HG03442 (cell line): ENCODE measurements at regions not wholly inside any gene's neighbourhood (a gene's known extent, or its start where the extent isn't known, plus 50 kb on each side); places are given as distances from the start of the nearest gene placed in this dataset.
"Not testable (repeated sequence)": the region's sequence is repeated elsewhere in the genome, so short reads cannot be mapped to it uniquely, and the experiment has no call there.

Experiments
- ATAC-seq: cut with Tn5 transposase; IDR thresholded peaks from one replicate; pipeline ENCODE4 v1.9.1; 2021; ENCODE audit warnings: mild to moderate bottlenecking, moderate library complexity; ENCODE audit not compliant: unreplicated experiment

GRCh38 chr3:157859541-157859940 lies 246.7 kb downstream of the SHOX2 start:
- ATAC-seq: no peak

DNA sequence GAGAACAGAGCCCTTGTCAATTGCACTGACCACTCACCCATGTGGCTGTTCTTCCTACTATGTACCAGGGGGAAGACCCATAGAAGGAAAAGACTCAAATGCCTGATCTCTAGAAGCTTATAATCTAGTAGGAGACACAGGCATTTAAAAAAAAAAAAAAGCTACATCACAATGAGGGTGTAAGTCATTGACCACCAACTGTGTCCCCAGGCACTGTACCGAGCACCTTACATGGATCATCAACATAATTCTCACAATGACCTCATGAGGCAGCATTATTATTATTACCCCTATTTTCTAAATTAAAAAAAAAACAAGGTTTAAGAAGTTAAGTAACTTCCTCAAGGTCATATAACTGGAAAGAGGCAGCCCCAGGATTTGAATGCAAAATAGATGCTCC lies 247.4 kb downstream of the SHOX2 start:
- ATAC-seq: no peak

- ATAC-seq: no peak
Measured at GRCh38 chr3:157857440-157857839, 248.8 kb downstream of the SHOX2 start.

DNA sequence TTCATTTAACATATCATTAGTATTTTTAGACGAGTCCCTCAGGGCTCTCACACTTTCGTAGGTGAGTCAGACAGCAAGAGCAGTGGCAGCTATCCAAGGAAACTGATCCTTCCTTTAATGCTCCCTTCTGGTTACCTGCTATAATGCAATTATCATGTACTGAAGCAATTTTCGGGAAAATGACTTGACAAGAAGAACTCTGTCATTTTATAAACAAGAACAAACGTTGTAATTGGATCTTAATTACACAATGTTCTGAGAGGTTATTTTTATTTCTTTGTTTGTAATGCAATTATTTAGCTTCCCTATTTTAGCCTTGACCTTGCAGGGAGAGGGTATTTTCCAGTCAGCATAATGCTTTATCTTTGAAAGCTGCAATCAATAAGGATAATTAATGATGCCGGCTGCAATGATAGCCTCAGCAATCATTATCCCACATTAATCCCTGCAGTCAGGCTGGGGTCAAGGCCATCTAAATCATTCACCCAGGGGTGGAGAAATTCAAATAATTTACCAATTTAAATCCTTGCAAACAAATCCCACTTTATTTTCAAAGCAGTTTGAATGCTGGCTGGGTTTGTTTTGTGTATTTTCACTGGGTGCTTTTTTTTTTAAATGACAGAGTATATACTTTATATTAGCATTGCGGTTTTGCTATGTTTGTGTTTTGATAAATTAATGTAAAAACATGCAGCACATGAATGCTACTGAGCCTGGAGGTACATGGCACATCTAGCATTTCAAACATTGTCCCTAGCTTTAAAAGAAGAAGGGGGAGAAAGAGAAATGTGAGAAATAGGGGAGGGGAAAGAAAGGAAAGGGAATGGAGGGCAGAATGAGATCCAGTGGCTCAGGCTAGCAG lies 249.9 kb downstream of the SHOX2 start:
- no peak for ATAC-seq

GRCh38 chr3:157845839-157846238 lies 260.4 kb downstream of the SHOX2 start:
- not testable (repeated sequence) for ATAC-seq

DNA sequence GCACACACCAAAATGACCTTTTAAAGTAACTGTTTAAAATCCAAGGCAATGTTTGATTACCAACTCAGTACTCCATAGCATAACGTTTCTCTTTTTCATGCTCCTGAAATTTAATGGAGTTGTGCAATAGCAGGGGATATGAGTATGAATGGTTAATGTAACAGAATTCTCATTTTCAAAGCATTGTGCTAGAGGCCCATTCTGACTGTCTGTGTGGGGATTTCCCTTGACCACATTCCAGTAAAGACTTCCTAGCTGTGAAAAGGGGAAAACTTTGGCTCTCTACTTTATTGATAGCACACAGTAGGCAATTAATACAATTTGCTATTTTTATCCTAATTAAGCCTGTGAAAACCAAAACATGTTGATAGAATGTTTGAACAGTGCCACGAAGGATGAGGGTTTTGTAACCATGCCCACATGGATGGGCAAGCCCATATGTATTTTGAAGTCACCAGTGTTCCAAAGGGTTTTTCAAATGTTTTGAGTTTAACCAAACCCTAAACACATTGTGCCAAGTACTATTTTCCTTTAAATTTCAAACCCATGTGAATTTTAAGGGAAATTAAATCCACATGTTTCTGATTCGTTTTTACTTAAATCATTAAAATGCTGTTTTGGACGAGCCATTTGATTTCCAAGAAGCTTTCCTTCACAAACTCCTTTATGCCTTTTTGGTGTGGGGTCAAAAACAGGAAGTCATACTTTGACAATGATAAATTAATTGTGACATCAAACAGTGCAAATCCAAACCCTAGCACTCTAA lies 261.2 kb downstream of the SHOX2 start:
- ATAC-seq: no peak

GRCh38 chr3:157844216-157844615 lies 262.0 kb downstream of the SHOX2 start:
- no peak for ATAC-seq

- ATAC-seq: no peak
Measured at GRCh38 chr3:157841029-157841428, 265.2 kb downstream of the SHOX2 start.

GRCh38 chr3:157840564-157840963 lies 265.7 kb downstream of the SHOX2 start:
- no peak for ATAC-seq

- no peak for ATAC-seq
Measured at GRCh38 chr3:157838457-157838856, 267.8 kb downstream of the SHOX2 start.

DNA sequence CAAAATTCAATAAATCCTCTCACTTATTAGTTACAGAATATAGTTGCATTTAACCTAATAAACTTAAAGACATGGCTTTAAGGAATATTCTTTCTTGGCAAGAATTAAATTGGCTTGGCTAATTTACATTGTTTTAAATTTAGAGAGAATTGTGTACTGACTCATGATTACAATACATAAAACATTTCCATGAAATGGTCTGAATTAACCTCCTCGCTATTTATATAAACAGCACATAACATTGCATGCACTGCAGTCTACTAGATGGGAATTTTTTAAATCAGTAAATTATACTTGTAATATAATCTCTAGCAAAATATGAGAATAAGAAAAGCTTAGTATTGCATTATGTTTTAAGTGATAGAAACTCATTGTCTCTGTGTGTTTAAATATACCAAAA lies 268.9 kb downstream of the SHOX2 start:
- ATAC-seq: no peak

- ATAC-seq: no peak
Measured at GRCh38 chr3:157836022-157836421, 270.2 kb downstream of the SHOX2 start.

- ATAC-seq: no peak
Measured at GRCh38 chr3:157832588-157832987, 273.6 kb downstream of the SHOX2 start.

GRCh38 chr3:157830556-157831236 lies 275.5 kb downstream of the SHOX2 start:
- ATAC-seq: no peak

DNA sequence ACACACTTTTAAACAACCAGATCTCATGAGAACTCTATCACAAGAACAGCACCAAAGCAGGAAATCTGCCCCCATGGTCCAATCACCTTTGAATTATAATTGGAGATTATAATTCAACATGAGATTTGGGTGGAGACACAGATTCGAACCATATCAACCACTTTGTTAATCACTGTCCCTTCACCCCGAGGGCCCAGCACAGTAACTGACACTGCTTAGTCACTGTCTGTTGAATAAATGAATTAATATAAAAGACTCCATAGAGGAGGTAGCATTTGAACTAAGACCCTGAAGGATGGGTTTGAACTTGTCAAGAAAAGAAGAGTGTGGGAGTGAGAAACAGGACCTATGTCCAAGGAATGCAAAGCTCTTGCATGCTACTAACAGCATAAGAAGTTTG lies 276.4 kb downstream of the SHOX2 start:
- no peak for ATAC-seq

DNA sequence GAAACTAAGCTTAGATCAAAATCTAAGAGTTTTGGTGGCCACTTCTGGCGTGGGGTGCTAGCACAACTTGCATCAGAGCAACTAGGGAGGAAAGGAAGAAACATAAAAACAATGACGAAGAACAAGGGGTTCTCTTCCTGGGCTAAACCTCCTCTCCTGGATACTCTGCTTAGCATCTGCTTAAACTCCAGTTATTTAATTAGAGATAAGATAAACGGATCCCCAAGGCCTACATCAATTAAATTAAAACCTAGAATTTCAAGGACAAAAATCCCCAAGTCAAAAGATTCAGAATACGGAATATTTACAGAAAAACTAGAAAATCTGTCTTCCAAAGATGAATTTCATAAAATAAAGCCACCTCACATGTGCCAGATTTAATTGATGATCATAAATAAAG lies 281.9 kb downstream of the SHOX2 start:
- ATAC-seq: no peak

DNA sequence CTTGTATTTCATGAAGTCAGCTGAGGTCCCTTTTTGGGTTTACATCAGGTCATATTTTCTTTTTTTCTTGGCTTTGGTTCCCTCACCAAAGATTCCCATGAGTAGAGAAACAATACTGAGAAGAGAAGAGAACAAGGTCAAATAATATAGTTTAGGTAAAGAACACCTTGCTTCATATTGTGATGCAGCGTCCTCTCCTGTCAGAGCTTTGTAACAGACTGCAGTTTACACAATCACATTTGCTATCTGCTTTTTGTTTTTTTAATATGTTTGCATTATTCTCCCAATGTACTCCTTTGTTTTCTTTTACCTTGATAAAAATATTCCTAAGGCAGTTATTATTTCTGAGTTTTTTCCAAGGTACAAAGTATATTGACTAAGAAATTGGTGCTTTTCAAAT lies 283.2 kb downstream of the SHOX2 start:
- ATAC-seq: no peak

DNA sequence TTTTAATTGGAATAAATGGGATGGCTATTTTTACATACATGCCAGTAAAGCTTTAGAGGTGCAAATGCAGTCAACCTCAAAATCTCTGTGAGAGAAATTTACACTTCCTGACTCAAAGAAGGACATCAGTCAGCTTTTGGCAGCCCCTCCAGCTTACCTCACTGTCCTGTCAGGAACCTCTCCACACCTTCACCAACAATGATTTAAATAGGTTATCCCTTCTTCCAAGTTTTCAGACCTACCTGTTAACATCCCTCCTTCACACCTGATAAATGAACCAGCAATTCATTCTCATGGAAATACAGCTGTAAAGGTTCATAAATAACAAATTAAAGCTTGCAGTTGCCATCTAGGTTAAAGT lies 286.1 kb downstream of the SHOX2 start:
- no peak for ATAC-seq

- ATAC-seq: no peak
Measured at GRCh38 chr3:157819270-157820156, 286.7 kb downstream of the SHOX2 start.

DNA sequence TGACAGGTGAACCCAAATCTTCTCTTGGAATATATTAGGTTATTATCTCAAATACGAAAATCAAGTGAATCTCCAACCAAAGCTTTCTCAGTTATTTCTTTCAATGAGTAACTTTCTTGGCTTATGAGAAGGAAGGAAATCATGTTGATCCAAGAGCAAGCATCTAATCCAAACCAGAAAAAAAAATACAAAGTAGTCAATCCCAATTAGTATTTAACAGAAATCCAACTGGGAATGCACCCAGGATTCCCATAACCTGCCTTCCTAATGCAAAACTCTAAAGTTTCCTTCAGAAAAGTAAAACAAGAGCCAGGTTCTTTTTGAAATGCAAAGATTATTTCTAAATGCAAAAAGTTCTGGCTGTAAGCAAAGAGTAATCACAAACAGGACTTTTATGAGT lies 289.3 kb downstream of the SHOX2 start:
- ATAC-seq: no peak

- ATAC-seq: no peak
Measured at GRCh38 chr3:157816296-157816695, 289.9 kb downstream of the SHOX2 start.
